Erythroblast (primary cell): ENCODE measurements at regions not wholly inside any gene's neighbourhood (a gene's known extent, or its start where the extent isn't known, plus 50 kb on each side); places are given as distances from the start of the nearest gene placed in this dataset.
"Not testable (repeated sequence)": the region's sequence is repeated elsewhere in the genome, so short reads cannot be mapped to it uniquely, and the experiment has no call there.

Experiments used
- DNase-seq, 2 experiments: peaks; one replicate each; lab custom pipeline; 2025; lab: John Stamatoyannopoulos, UW
- GATA1 ChIP-seq: IDR thresholded peaks from 2 replicates; pipeline ENCODE4 v1.6.1; 2011; ENCODE audit warnings: low read depth, mild to moderate bottlenecking, control low read depth, low read length, moderate library complexity
- POLR2A ChIP-seq: IDR thresholded peaks from 2 replicates; pipeline ENCODE4 v1.6.1; 2011; ENCODE audit warnings: mild to moderate bottlenecking, low read length

DNA sequence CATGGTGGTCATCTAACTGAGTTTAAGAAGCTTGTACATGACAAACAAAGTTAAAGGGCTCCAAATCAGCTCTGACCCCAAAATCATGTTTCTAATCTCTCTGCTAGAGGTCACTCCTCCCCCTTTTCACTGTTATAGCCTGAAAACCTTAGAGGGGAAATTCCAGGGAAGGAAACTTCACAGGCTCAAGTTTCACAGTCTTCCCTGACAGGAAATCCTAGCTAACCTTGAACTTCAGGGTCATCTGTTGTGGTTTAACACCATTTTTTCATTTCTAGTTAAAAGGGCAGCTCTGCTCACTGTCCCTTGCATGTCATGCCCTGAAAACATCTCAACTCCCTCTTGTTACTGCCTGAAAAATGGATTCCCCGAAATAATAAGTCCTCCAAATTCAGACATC, 104.4 kb upstream of the BMP2 start:
- DNase-seq = no peak
- TF ChIP-seq GATA1 (no peak), POLR2A (no peak)

DNA sequence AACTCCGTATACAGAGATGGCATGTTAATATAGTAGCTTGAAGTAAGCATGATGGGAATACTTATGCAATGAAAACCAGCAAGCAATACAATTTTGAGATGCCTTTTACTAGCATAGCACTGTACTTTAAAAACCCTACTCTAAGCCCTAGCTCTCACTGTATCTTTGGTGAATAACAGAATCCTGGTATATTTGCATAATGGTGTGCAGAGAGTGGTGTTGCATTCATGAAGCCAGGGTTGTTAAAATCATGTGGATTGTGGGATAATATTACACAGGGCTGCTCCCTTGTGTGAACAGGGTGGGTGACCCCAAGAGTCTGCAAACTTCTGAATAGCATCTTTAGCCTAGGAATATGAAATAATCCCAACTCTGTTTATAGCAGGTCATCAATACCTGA, 105.2 kb upstream of the BMP2 start:
- no peak for DNase-seq
- TF ChIP-seq POLR2A (no peak), GATA1 (no peak)

DNA sequence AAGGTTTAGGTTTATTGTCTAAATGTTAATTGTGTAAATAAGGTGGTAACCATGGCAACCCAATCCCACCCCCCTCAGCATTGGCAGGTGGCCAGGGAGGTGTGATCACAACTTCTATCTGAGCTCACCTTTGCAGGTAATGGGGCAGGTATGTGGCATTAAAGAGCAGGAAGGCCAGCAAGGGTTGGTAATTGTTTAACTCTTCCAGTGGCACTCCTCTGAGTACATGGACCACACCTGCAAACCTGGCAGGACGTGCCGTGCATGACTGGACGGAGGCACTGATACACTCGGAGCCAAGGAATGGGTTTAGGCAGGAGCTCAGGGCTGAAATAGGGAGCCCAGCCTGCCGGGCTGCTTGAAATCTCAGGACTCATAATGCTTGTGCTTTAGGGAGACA, 107.0 kb upstream of the BMP2 start:
- DNase-seq = no peak
- no peak for TF ChIP-seq GATA1
- TF ChIP-seq POLR2A = no peak

DNA sequence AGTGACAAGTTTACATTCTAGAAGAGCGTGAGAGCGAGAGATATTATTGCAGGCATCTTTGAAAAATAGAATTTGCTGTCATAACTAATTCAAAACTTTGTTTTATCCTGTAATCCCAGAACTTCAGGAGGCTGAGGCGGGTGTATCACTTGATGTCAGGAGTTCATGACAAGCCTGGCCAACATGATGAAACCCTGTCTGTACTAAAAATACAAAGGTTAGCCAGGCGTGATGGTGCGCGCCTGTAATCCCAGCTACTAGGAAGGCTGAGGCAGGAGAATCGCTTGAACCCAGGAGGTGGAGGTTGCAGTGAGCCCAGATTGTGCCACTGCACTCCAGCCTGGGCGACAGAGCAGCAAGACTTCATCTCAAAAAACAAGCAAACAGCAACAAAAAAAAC, 108.6 kb upstream of the BMP2 start:
- not testable (repeated sequence) for DNase-seq

DNA sequence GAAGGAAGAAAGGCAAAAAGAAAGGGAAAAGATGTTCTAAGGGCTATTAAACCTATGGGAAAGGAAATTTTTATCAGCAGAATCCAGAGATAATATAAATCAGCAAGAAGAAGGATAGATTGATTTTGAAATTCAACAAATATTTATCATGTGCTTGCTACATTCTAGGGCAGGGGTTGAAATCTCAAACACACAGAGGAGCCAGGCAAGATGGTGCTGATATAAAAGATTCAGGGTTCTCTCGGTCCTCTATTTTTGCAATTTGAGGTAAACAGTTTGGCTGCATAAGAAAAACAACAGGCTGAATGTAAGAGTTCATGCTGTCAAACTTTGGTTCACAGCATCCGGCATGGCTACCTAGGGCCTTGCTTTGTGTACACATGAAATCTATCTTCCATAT, 109.6 kb upstream of the BMP2 start:
- DNase-seq = no peak

DNA sequence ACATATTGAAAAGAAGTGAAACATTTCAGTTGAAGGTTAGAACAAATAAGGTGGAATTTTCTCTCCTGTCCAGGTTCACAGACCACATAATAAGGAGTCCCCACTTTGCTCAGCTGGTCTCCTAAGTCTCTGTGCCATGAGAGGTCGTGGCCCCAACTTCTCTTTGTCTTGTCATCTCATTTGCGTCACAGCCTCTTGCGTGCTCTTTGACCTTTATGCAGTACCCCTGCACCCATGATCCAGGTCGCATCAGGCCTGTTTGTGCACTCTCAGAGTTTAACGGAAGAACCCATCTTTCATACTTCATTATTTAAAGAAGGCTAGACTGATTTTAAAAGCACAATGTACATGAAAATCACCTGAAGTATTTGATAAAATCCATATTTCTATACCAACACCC, 110.4 kb upstream of the BMP2 start:
- DNase-seq = no peak
- TF ChIP-seq POLR2A (no peak), GATA1 (no peak)

More for the DNA sequence above, 109.6 kb upstream of the BMP2 start:
- TF ChIP-seq GATA1 (no peak), POLR2A (no peak)

DNA sequence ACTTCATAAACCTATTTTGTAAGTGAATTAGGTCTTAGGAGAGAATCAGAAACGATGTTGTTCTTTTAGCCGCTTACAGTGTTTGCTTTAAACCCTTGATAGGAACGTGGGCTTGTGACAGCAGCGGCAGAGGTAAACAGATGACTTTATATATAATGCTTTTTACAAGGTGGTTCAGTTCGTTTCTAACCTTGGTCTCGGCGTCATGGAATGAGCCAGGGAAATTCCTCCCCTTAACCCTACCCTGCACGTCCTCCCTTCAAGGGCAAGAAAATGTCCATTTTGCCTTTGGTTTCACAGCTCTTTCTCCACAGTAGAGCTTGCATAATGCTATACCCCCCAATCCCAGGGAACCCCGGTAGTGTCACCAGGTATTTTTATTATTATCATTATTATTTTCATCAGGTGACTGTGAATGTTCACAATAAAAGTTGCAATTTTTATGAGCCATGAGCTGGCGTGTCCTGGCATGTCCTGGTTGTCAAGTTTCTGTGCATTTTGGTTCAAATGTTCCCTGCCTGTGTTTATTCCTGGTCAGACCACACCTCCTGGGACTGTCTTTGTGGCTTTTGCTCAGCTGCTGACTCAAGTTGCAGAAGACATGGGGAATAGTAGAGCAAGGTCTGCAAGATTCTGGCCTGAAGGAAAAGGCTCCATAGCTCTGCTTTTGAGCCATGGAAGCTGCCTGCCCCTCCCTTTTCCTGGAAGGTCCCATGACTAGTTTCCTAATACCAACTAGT, 112.8 kb upstream of the BMP2 start:
- TF ChIP-seq GATA1 = no peak
- no peak for TF ChIP-seq POLR2A

DNA sequence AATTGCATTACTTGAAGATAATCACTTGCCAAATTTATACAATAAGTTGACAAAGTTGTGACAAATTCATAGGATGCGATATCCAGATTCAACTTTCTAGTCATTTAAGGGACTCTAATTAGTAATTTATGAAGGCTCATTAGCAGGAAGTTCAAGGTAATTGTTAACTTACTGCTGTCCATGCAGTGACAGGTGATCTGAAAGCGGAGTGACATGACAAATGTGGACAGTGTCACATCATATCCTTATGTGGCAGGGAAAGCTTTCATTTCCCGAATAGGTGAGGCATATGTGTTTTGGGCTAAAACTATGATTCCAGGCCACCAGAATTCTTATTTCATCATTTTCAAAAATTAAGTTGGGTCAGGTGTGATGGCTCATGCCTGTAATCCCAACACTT, 115.9 kb upstream of the BMP2 start:
- TF ChIP-seq GATA1 = no peak
- TF ChIP-seq POLR2A = no peak
- DNase-seq = no peak

More for the DNA sequence above, 112.8 kb upstream of the BMP2 start:
- DNase-seq = no peak

DNA sequence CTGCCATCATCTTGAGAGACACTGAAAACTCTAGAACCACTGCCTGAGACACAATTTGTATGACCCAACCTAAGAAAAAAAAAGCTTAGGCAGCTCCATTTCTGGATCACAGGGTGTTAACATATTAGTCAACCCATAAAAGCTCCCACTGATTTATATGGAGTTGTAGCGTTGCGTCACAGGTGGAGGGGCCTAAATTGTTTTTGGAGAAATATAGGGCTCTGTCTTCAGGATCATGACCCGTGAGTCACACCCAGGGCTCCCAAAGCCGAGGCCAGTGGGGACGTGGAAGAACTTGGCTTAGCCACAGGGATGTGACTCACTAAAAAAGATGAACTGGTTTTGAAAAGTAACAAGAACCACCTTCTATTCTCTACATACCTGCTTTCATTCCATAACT, 116.5 kb upstream of the BMP2 start:
- TF ChIP-seq GATA1 (no peak), POLR2A (no peak)
- DNase-seq = no peak

DNA sequence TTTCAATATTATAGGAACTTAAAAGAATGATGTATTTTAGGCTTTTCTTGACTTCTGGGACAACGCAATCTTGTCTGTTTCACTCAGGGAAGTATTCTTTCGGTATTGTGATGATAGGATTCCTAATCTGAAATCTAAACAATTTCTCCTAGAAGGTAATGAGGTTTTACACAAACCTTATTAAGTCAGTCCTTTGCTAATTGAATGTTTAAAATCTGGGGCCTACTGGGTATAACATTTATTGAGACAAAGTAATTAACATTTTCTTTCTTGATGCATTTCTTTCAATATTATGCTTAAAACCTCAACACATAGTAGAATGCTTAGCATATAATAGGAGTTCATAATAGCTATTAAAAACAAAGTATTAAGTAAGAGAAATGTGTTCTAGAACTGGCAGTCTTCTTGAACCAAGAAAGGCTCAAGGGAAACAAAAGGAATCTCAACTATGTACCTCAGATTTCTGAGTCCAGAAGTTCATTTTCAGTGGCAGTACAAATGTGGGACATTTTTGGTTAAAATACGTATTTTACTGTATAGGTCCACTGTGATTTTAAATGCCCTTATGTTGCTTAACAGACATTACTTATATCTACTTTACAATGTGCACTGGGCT, 121.4 kb upstream of the BMP2 start:
- DNase-seq = no peak
- TF ChIP-seq POLR2A (no peak), GATA1 (no peak)

DNA sequence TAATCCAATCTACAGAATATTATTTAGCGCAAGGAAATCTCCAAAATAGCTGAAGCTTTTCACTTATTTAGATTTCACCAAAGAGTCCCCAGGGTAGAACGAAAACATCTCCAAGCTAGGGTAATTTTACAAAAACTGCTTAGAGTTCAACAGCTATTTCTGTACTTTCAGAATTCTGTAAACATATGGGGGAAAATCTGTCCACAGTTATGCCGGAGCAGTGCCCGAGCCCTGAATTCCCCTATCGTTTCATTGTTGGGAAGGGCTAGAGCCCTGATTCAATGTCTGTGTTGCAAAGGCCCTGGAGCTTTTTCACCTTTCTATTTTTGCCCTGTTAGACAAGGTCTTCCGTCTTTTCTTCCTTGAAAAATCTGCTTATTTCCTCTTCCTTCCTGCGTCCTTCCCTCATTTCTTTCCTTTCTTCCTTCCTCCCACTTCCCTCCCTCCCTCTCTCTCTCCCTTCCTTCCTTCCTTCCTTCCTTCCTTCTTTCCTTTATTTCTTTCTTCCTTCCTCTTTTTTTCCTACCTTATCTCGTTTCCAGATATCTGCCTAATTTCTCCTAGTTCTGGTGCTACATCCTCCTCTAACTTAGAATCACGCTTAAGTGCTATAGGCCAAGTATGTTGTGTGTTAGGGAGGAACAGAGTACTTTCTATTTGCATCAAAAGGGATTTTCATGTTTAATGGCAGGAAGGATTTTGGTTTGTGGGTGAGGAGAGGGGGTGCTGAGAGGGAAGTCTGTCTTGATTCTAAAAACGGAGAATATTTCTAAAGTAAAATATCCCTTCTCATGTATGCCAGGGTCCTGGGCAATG, 122.5 kb upstream of the BMP2 start:
- DNase-seq = no peak
- TF ChIP-seq GATA1 (no peak), POLR2A (no peak)

DNA sequence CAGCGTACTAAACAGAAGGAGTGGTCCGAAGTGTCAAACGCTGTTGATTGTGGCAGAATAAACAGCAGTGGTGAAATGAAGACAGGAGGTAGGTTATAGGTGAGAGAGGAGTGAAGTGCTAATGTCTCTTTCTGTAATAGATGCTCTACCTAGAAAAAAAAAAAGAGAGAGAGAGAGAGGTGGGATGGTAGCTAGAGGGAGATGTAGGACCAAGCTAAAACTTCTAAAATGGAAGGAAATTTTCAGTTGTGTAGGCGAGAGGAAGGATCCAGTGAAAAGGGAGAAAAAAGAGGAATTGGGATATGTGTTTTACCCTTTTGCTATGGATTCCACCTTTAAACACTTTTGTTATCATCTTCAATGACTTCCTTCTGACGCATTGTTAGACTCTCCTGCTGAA, 126.5 kb upstream of the BMP2 start:
- no peak for DNase-seq

DNA sequence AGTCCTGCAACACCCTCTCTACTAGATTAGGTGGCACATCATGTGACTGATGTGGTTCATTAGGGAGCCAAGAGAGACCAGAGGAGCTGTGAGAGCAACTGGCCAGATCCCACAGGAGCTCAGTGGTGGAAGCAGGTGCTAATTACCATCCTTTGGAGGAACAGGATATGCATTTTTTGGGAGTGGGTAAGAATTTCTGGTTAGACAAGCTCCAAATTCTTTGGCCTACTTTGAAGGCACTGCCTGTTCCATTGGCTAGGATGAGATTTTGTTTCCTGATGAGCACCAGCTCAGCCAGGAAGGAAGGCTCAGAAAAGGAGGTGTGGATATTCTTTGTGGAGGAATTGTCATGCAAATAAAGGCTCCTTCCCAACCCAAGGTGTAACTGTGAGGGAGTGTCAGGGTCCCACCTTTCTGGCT, 130.3 kb upstream of the BMP2 start:
- no peak for TF ChIP-seq GATA1
- no peak for TF ChIP-seq POLR2A

More for the DNA sequence above, 126.5 kb upstream of the BMP2 start:
- TF ChIP-seq POLR2A (no peak), GATA1 (no peak)

DNA sequence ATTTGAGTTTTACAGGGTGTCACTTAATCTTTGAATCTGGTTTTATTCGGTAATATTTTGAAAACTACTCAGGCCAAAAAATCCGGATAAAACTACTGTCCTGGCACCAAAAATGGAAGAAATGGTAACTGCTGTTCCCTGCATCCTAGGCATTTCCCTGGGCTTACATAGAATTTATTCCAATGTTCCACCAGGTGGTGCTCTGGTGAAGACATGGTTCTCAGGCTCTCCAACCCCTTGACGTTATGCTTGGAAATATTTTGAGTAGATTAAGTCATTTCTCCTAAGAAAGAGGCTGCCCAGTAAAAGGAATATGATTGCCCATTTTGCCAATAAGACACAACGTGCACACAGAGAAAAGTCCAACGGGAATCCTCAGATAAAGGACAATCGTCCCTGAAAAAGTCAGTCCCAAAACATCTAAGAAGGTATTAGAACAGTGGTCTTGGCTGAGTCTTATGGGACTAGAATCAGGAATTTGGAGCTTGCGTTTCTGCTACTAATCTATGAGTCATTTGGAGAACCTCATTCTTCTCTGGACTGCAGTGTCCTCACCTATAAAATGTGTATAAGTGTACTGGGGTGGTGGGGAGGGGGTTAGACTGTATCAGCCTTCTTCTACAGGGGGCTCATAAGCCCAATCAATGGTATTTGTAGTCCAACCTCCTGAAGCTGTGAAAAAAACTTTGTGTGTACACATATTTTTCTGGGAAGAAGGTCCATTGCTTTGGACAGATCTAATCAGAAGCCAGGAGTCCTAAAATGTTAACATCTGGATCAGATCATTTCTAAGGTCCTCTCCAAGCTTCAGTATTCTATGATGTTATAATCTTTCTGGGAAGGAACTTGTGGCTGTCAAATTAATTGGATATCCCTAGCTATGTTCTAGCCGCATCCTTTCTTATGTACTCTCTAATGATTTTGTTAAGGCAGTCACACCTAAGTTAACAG, 131.0 kb upstream of the BMP2 start:
- no peak for TF ChIP-seq POLR2A
- no peak for TF ChIP-seq GATA1
- peak; percentile 27 to 46 for DNase-seq

More for the DNA sequence above, 130.3 kb upstream of the BMP2 start:
- DNase-seq = no peak
